ENCODE measurements at regions not wholly inside any gene's neighbourhood (a gene's known extent, or its start where the extent isn't known, plus 50 kb on each side); places are given as distances from the start of the nearest gene placed in this dataset.

GRCh38 chr10:4332764-4333458 is 493.1 kb upstream of the AKR1E2 start:
- H3K9me3 Mint-ChIP-seq (ENCODE audit: unreplicated experiment): no peaks in the 10 kb centered on the region
- DNase-seq (ENCODE audit: extremely low spot score, unreplicated experiment): no peak
- H3K27me3 Mint-ChIP-seq (ENCODE audit: unreplicated experiment): no peaks in the 10 kb centered on the region
- H3K36me3 Mint-ChIP-seq (ENCODE audit: unreplicated experiment): no peaks in the 10 kb centered on the region
- H3K27ac Mint-ChIP-seq (ENCODE audit: unreplicated experiment): no peak overlapping the region
- no peak overlapping the region for H3K4me3 Mint-ChIP-seq (ENCODE audit: unreplicated experiment)
- no peak for TF ChIP-seq CTCF (IDR thresholded peaks at IDR 0.05)
- peaks cover 19% of the 10 kb centered on the region for H3K4me1 Mint-ChIP-seq (ENCODE audit: unreplicated experiment)

GRCh38 chr10:4331150-4331549 is 494.9 kb upstream of the AKR1E2 start:
- Mint-ChIP-seq H3K27me3 (ENCODE audit: unreplicated experiment) (no peaks in the 10 kb centered on the region), H3K9me3 (ENCODE audit: unreplicated experiment) (no peaks in the 10 kb centered on the region), H3K36me3 (ENCODE audit: unreplicated experiment) (no peaks in the 10 kb centered on the region), H3K27ac (ENCODE audit: unreplicated experiment) (no peak overlapping the region), H3K4me3 (ENCODE audit: unreplicated experiment) (no peak overlapping the region), H3K4me1 (ENCODE audit: unreplicated experiment) (peaks cover 7% of the 10 kb centered on the region)
- no peak for TF ChIP-seq CTCF (IDR thresholded peaks at IDR 0.05)
- DNase-seq (ENCODE audit: extremely low spot score, unreplicated experiment): no peak

- Mint-ChIP-seq H3K9me3 (ENCODE audit: unreplicated experiment) (no peaks in the 10 kb centered on the region), H3K36me3 (ENCODE audit: unreplicated experiment) (no peaks in the 10 kb centered on the region), H3K27me3 (ENCODE audit: unreplicated experiment) (no peaks in the 10 kb centered on the region), H3K4me1 (ENCODE audit: unreplicated experiment) (peaks cover 7% of the 10 kb centered on the region), H3K27ac (ENCODE audit: unreplicated experiment) (no peak overlapping the region), H3K4me3 (ENCODE audit: unreplicated experiment) (no peak overlapping the region)
- TF ChIP-seq CTCF (IDR thresholded peaks at IDR 0.05): no peak
- DNase-seq (ENCODE audit: extremely low spot score, unreplicated experiment): no peak
These were observed 495.4 kb upstream of the AKR1E2 start for GRCh38 chr10:4330636-4331035.

GRCh38 chr10:4329225-4329624 is 496.8 kb upstream of the AKR1E2 start:
- H3K9me3 Mint-ChIP-seq (ENCODE audit: unreplicated experiment): no peaks in the 10 kb centered on the region
- no peak for DNase-seq (ENCODE audit: extremely low spot score, unreplicated experiment)
- peaks cover 16% of the 10 kb centered on the region for H3K4me1 Mint-ChIP-seq (ENCODE audit: unreplicated experiment)
- H3K36me3 Mint-ChIP-seq (ENCODE audit: unreplicated experiment): no peaks in the 10 kb centered on the region
- H3K27me3 Mint-ChIP-seq (ENCODE audit: unreplicated experiment): no peaks in the 10 kb centered on the region
- no peak overlapping the region for H3K27ac Mint-ChIP-seq (ENCODE audit: unreplicated experiment)
- no peak overlapping the region for H3K4me3 Mint-ChIP-seq (ENCODE audit: unreplicated experiment)
- TF ChIP-seq CTCF (IDR thresholded peaks at IDR 0.05): no peak

- no peak for DNase-seq (ENCODE audit: extremely low spot score, unreplicated experiment)
- H3K27me3 Mint-ChIP-seq (ENCODE audit: unreplicated experiment): no peaks in the 10 kb centered on the region
- no peaks in the 10 kb centered on the region for H3K36me3 Mint-ChIP-seq (ENCODE audit: unreplicated experiment)
- H3K27ac Mint-ChIP-seq (ENCODE audit: unreplicated experiment): no peak overlapping the region
- peaks cover 22% of the 10 kb centered on the region for H3K4me1 Mint-ChIP-seq (ENCODE audit: unreplicated experiment)
- no peak overlapping the region for H3K4me3 Mint-ChIP-seq (ENCODE audit: unreplicated experiment)
- TF ChIP-seq CTCF (IDR thresholded peaks at IDR 0.05): no peak
- no peaks in the 10 kb centered on the region for H3K9me3 Mint-ChIP-seq (ENCODE audit: unreplicated experiment)
These were observed 499.4 kb upstream of the AKR1E2 start for GRCh38 chr10:4326647-4327046.

Data from osteocyte (in vitro differentiated cells).